ENCODE measurements at regions not wholly inside any gene's neighbourhood (a gene's known extent, or its start where the extent isn't known, plus 50 kb on each side); places are given as distances from the start of the nearest gene placed in this dataset.
A peak's percentile ranks its signal among the peaks of the same experiment; 100 is the strongest.

DNA sequence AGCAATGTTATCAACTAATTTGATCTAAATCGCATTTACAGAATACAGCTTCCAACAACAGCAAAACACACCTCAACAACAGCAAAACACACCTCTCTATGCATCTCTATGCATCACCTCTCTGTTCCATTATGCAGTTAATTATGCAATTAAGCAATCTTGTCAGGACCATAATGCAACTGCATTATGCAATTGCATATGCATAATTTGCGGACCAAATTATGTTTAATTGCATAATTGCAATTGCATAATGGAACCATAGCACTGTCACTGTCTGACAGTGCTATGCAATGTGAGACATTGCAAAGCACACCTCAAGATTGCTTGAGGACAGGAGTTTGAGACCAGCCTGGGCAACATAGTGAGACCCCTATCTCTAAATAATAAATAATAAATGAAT is 80.4 kb upstream of the PRSS3 start:
- H3K4me3 ChIP-seq (ENCODE audit: low read depth, low read length) = no peak overlapping the region
- no peak for DNase-seq
- H3K9me3 ChIP-seq = no peaks in the 10 kb centered on the region
- H3K4me1 ChIP-seq = 0 out of 2 replicates have a peak, but pooled peaks cover 3% of the 10 kb centered on the region
- no peaks in the 10 kb centered on the region for H3K27me3 ChIP-seq
- TF ChIP-seq, protein P1, sequence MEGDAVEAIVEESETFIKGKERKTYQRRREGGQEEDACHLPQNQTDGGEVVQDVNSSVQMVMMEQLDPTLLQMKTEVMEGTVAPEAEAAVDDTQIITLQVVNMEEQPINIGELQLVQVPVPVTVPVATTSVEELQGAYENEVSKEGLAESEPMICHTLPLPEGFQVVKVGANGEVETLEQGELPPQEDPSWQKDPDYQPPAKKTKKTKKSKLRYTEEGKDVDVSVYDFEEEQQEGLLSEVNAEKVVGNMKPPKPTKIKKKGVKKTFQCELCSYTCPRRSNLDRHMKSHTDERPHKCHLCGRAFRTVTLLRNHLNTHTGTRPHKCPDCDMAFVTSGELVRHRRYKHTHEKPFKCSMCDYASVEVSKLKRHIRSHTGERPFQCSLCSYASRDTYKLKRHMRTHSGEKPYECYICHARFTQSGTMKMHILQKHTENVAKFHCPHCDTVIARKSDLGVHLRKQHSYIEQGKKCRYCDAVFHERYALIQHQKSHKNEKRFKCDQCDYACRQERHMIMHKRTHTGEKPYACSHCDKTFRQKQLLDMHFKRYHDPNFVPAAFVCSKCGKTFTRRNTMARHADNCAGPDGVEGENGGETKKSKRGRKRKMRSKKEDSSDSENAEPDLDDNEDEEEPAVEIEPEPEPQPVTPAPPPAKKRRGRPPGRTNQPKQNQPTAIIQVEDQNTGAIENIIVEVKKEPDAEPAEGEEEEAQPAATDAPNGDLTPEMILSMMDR (IDR thresholded peaks at IDR 0.05; ENCODE audit: low read depth, low read length) = no peak
- no peaks in the 10 kb centered on the region for H3K36me3 ChIP-seq

- TF ChIP-seq, protein P1 (IDR thresholded peaks at IDR 0.05; ENCODE audit: low read depth, low read length) = no peak
- no peaks in the 10 kb centered on the region for H3K36me3 ChIP-seq
- H3K9me3 ChIP-seq = no peaks in the 10 kb centered on the region
- H3K4me1 ChIP-seq = 0 out of 2 replicates have a peak, but pooled peaks cover 3% of the 10 kb centered on the region
- H3K27me3 ChIP-seq = no peaks in the 10 kb centered on the region
- H3K4me3 ChIP-seq (ENCODE audit: low read depth, low read length) = no peak overlapping the region
- DNase-seq = no peak
These were observed 76.4 kb upstream of the PRSS3 start for GRCh38 chr9:33718987-33719386.

- Histone ChIP-seq H3K4me3 (ENCODE audit: low read depth, low read length) (no peak overlapping the region), H3K36me3 (no peaks in the 10 kb centered on the region), H3K9me3 (no peaks in the 10 kb centered on the region), H3K4me1 (0 out of 2 replicates have a peak, but pooled peaks cover 3% of the 10 kb centered on the region), H3K27me3 (no peaks in the 10 kb centered on the region)
- TF ChIP-seq, protein P1 (IDR thresholded peaks at IDR 0.05; ENCODE audit: low read depth, low read length) = peak; percentile 67
- DNase-seq = peak; percentile 59
These were observed 75.6 kb upstream of the PRSS3 start for GRCh38 chr9:33719581-33720374.

DNA sequence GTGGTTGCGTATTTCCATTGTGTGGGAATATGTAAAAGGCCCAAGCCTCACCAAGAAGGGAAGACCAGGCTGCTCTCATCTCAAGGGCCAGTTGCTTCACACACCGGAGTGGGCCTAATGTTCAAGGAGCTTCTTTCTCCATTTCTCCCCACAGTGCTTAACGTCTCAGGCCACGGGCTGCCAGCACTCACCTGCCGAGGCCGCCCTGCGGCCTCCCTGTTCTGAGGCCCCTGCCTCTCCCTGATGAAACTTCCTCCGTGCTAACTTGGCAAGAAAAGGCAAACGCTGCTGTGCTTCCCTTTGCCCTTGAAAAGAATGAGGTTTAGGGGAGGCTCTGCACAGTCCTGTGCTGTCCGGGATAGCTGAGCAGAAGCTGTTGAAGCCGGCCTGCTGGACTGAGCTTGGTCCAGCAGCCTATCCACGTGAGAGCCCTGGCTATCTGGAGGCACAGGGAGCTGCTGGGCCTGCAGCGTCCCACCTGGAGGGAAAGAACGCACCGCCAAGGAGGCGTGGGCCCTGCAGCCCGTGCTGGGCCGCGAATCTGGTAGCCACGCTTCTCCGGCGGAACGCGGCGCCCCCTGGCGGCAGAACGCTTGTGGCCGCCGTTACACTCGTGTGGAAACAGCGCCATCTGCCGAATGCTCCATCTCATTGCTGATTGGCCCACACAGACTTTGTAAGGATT is 73.5 kb upstream of the PRSS3 start:
- Histone ChIP-seq H3K4me3 (ENCODE audit: low read depth, low read length) (no peak overlapping the region), H3K4me1 (no peaks in the 10 kb centered on the region), H3K9me3 (no peaks in the 10 kb centered on the region), H3K36me3 (no peaks in the 10 kb centered on the region), H3K27me3 (no peaks in the 10 kb centered on the region)
- TF ChIP-seq, protein P1 (IDR thresholded peaks at IDR 0.05; ENCODE audit: low read depth, low read length) = peak; percentile 97
- DNase-seq = peak; percentile 89

- no peaks in the 10 kb centered on the region for H3K27me3 ChIP-seq
- TF ChIP-seq, protein P1 (IDR thresholded peaks at IDR 0.05; ENCODE audit: low read depth, low read length) = no peak
These were observed 73.0 kb upstream of the PRSS3 start for GRCh38 chr9:33722359-33722675.

DNA sequence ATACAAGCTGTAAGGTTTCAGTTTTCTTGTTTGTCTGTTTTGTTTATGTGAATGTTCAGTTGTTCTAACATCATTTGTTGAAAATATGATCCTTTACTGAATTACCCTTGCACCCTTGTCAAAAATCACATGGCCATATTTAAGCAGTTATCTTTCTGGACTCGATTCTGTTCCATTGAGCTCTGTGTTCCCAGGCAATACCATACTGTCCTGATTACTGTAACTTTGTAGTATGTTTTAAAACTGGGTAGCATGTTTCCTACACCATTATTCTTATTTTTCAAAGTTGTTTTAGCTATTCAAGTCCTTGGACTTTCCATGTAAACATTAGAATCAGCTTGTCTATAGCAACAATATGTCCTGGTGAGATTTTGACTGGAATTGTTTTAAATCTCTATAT is 66.7 kb upstream of the PRSS3 start:
- TF ChIP-seq, protein P1 (IDR thresholded peaks at IDR 0.05; ENCODE audit: low read depth, low read length) = no peak
- H3K4me3 ChIP-seq (ENCODE audit: low read depth, low read length) = no peak overlapping the region
- H3K9me3 ChIP-seq = no peaks in the 10 kb centered on the region
- no peaks in the 10 kb centered on the region for H3K36me3 ChIP-seq
- DNase-seq = no peak
- no peaks in the 10 kb centered on the region for H3K27me3 ChIP-seq
- H3K4me1 ChIP-seq = peaks cover 7% of the 10 kb centered on the region; the same call in 1 of the 2 replicates

More at GRCh38 chr9:33722359-33722675, 73.0 kb upstream of the PRSS3 start:
- H3K36me3 ChIP-seq = no peaks in the 10 kb centered on the region
- DNase-seq = no peak
- H3K4me3 ChIP-seq (ENCODE audit: low read depth, low read length) = no peak overlapping the region
- no peaks in the 10 kb centered on the region for H3K4me1 ChIP-seq
- H3K9me3 ChIP-seq = no peaks in the 10 kb centered on the region
